ENCODE measurements at regions not wholly inside any gene's neighbourhood (a gene's known extent, or its start where the extent isn't known, plus 50 kb on each side); places are given as distances from the start of the nearest gene placed in this dataset.

DNA sequence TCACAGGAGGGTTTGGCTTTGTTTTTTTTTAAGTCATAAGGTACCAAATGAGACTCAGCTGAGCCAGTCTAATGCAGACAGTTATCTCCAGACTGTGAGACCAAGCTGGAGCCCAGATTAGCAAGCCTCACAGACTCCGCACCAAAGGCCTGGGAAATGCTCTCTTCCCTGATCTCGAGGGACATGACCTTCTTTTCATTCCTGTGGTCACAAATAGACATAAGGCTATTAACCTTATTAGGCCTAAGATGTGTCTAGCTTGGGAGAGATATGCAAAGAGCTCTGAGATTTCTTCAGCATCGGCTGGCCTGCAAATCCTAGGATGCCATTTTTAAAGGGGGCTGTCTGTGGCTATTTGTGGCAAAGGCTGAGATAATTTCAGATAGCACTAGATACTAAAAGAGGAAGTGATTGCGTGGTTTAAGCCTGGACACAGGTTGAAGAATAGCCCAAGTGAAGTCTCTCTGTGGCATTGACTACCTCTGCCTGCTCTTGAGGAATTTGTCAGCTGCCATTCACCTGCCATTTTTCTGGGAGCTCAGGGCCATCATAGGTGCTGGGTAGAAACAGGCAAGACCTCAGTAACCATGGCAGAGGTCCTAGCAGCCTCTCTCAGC is 301.3 kb downstream of the SIPA1L2 start:
- no peak overlapping the region for H3K4me3 ChIP-seq (ENCODE audit: low read length)
- H3K9me3 Mint-ChIP-seq: peaks cover 32% of the 10 kb centered on the region

DNA sequence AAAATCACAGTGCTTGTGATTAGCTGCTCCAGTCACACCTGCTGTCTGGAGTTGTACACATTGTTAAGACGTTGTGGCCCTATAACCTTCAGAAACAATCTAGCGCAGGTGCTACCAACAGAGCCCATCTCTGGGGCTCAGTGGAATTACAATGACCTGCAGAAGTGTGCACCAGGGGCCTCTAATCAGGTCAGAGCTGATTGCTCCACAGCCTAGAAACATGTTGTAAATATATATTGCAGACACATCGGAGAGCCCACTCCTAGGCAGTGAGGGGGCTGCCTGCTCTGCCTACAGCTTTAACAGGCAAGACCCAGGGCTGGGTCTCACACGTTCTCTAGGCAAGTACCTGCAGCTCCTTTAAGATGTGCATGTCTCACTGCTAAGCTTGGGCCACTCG is 302.0 kb downstream of the SIPA1L2 start:
- Mint-ChIP-seq H3K27me3 (ENCODE audit: insufficient read depth) (no peaks in the 10 kb centered on the region), H3K4me3 (no peak overlapping the region), H3K9me3 (peaks cover 26% of the 10 kb centered on the region), H3K36me3 (ENCODE audit: low read depth) (peaks cover 6% of the 10 kb centered on the region), H3K4me1 (peaks cover 13% of the 10 kb centered on the region), H3K27ac (no peak overlapping the region)
- Histone ChIP-seq H3K27ac (ENCODE audit: low read depth, low read length) (no peak overlapping the region), H3K27me3 (ENCODE audit: control insufficient read depth, insufficient read depth, low read length, poor library complexity, severe bottlenecking) (no peaks in the 10 kb centered on the region), H3K9ac (ENCODE audit: extremely low read depth, low read length, poor library complexity, severe bottlenecking) (no peak overlapping the region), H3K36me3 (ENCODE audit: control insufficient read depth, insufficient read depth, low read length) (no peaks in the 10 kb centered on the region), H3K9me3 (ENCODE audit: control insufficient read depth, low read length) (peaks cover 17% of the 10 kb centered on the region), H3K4me1 (ENCODE audit: control insufficient read depth, insufficient read depth, low read length) (peaks cover 13% of the 10 kb centered on the region), H3K4me3 (ENCODE audit: low read length) (no peak overlapping the region)
- 92 to 94% methylated on average over 2 to 5 of the region's 5 CpGs for WGBS, 2 experiments (ENCODE audit: insufficient coverage in 1 of 2, insufficient read length in 1 of 2)
- TF ChIP-seq, protein P1, sequence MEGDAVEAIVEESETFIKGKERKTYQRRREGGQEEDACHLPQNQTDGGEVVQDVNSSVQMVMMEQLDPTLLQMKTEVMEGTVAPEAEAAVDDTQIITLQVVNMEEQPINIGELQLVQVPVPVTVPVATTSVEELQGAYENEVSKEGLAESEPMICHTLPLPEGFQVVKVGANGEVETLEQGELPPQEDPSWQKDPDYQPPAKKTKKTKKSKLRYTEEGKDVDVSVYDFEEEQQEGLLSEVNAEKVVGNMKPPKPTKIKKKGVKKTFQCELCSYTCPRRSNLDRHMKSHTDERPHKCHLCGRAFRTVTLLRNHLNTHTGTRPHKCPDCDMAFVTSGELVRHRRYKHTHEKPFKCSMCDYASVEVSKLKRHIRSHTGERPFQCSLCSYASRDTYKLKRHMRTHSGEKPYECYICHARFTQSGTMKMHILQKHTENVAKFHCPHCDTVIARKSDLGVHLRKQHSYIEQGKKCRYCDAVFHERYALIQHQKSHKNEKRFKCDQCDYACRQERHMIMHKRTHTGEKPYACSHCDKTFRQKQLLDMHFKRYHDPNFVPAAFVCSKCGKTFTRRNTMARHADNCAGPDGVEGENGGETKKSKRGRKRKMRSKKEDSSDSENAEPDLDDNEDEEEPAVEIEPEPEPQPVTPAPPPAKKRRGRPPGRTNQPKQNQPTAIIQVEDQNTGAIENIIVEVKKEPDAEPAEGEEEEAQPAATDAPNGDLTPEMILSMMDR (conservative IDR thresholded peaks at IDR 0.05): no peak
- DNase-seq: no peak

More for the DNA sequence above, 301.3 kb downstream of the SIPA1L2 start:
- 89 to 97% methylated on average over 3 to 4 of the region's 4 CpGs for WGBS, 2 experiments (ENCODE audit: insufficient coverage in 1 of 2, insufficient read length in 1 of 2)
- TF ChIP-seq, protein P1 (conservative IDR thresholded peaks at IDR 0.05): no peak
- H3K27ac ChIP-seq (ENCODE audit: low read depth, low read length): no peak overlapping the region
- H3K9ac ChIP-seq (ENCODE audit: extremely low read depth, low read length, poor library complexity, severe bottlenecking): no peak overlapping the region
- no peaks in the 10 kb centered on the region for H3K27me3 ChIP-seq (ENCODE audit: control insufficient read depth, insufficient read depth, low read length, poor library complexity, severe bottlenecking)
- H3K4me1 ChIP-seq (ENCODE audit: control insufficient read depth, insufficient read depth, low read length): peaks cover 13% of the 10 kb centered on the region
- H3K4me3 Mint-ChIP-seq: no peak overlapping the region
- DNase-seq: no peak
- H3K4me1 Mint-ChIP-seq: peaks cover 13% of the 10 kb centered on the region
- H3K9me3 ChIP-seq (ENCODE audit: control insufficient read depth, low read length): peaks cover 17% of the 10 kb centered on the region
- H3K36me3 Mint-ChIP-seq (ENCODE audit: low read depth): peaks cover 6% of the 10 kb centered on the region
- H3K27me3 Mint-ChIP-seq (ENCODE audit: insufficient read depth): peaks cover 4% of the 10 kb centered on the region
- H3K36me3 ChIP-seq (ENCODE audit: control insufficient read depth, insufficient read depth, low read length): no peaks in the 10 kb centered on the region
- H3K27ac Mint-ChIP-seq: no peak overlapping the region

DNA sequence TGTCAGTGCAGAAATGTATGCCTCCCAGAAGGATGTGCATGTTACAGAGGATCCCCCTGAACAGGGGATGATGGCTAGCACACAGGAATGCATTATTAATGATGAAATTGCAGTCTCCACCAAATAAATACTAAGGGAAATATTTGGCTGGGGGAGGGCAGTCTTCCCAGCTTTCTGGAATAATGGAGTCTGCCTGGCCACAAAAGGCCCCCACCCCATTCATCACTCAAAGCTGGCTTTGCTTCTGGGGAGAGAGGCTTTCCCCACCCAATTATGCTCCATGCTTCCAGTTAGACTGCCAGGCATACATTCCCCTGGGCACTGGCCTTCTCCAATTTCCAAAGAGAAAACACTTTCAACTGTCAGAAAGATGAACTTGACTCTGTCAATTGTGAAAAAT is 302.7 kb downstream of the SIPA1L2 start:
- no peak overlapping the region for H3K4me3 Mint-ChIP-seq
- DNase-seq: no peak
- peaks cover 16% of the 10 kb centered on the region for H3K4me1 Mint-ChIP-seq
- peaks cover 13% of the 10 kb centered on the region for H3K4me1 ChIP-seq (ENCODE audit: control insufficient read depth, insufficient read depth, low read length)
- H3K27me3 ChIP-seq (ENCODE audit: control insufficient read depth, insufficient read depth, low read length, poor library complexity, severe bottlenecking): no peaks in the 10 kb centered on the region
- peaks cover 23% of the 10 kb centered on the region for H3K9me3 Mint-ChIP-seq
- H3K9me3 ChIP-seq (ENCODE audit: control insufficient read depth, low read length): peaks cover 17% of the 10 kb centered on the region
- H3K27me3 Mint-ChIP-seq (ENCODE audit: insufficient read depth): no peaks in the 10 kb centered on the region
- H3K9ac ChIP-seq (ENCODE audit: extremely low read depth, low read length, poor library complexity, severe bottlenecking): no peak overlapping the region
- peaks cover 6% of the 10 kb centered on the region for H3K36me3 Mint-ChIP-seq (ENCODE audit: low read depth)
- H3K4me3 ChIP-seq (ENCODE audit: low read length): no peak overlapping the region
- TF ChIP-seq, protein P1 (conservative IDR thresholded peaks at IDR 0.05): no peak
- no peak overlapping the region for H3K27ac ChIP-seq (ENCODE audit: low read depth, low read length)
- no peak overlapping the region for H3K27ac Mint-ChIP-seq
- no peaks in the 10 kb centered on the region for H3K36me3 ChIP-seq (ENCODE audit: control insufficient read depth, insufficient read depth, low read length)

Measured in endodermal cell (in vitro differentiated cells).